ENCODE measurements at regions not wholly inside any gene's neighbourhood (a gene's known extent, or its start where the extent isn't known, plus 50 kb on each side); places are given as distances from the start of the nearest gene placed in this dataset.

DNA sequence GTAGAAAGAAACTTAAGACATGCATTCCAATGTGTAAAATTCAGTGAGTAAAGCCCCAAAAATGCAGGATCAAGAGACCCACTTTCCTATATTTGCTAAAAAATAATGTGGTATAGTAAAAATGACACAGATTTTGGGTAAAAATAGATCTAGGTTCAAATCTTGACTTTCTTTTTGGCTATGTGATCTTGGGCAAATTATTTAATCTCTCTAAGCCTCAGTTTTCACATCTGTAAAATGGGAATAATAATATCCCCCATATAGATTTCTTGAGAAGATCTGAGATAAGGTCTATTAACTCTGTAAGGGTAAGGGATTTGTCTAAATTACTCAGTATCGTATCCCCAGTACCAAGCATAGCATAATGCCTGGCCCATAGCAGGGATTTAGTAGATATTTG, 172.3 kb downstream of the CARTPT start:
- TF ChIP-seq, protein P1, sequence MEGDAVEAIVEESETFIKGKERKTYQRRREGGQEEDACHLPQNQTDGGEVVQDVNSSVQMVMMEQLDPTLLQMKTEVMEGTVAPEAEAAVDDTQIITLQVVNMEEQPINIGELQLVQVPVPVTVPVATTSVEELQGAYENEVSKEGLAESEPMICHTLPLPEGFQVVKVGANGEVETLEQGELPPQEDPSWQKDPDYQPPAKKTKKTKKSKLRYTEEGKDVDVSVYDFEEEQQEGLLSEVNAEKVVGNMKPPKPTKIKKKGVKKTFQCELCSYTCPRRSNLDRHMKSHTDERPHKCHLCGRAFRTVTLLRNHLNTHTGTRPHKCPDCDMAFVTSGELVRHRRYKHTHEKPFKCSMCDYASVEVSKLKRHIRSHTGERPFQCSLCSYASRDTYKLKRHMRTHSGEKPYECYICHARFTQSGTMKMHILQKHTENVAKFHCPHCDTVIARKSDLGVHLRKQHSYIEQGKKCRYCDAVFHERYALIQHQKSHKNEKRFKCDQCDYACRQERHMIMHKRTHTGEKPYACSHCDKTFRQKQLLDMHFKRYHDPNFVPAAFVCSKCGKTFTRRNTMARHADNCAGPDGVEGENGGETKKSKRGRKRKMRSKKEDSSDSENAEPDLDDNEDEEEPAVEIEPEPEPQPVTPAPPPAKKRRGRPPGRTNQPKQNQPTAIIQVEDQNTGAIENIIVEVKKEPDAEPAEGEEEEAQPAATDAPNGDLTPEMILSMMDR (conservative IDR thresholded peaks at IDR 0.05 in 1 of 2, IDR thresholded peaks at IDR 0.05 in 1 of 2; ENCODE audit: extremely low read depth in 1 of 2, insufficient read depth in 1 of 2, low read depth in 1 of 2, low read length in 2 of 2): no peak
- TF ChIP-seq EZH2 (IDR thresholded peaks at IDR 0.05; ENCODE audit: borderline replicate concordance, low read length): no peak
